HEK293 (cell line): ENCODE measurements at regions not wholly inside any gene's neighbourhood (a gene's known extent, or its start where the extent isn't known, plus 50 kb on each side); places are given as distances from the start of the nearest gene placed in this dataset.

Source experiments
- SETDB1 ChIP-seq: IDR thresholded peaks from one replicate; pipeline ENCODE4 v1.6.1; 2017; ENCODE audit warnings: mild to moderate bottlenecking, low read length, moderate library complexity, mixed read lengths; ENCODE audit not compliant: insufficient read length
- ZNF416 ChIP-seq: fragments of 450-650 bp; formaldehyde crosslinking; IDR thresholded peaks from 2 replicates; pipeline ENCODE4 v1.5.1; 2016; ENCODE audit warnings: missing biosample characterization, missing genetic modification characterization
- TF ChIP-seq, protein P1 (sequence below): fragments of 450-650 bp; formaldehyde crosslinking; IDR thresholded peaks from 2 replicates; pipeline ENCODE4 v1.5.1; 2016; ENCODE audit warnings: missing biosample characterization, missing genetic modification characterization
- TF ChIP-seq, protein P2 (sequence below): fragments of 450-650 bp; formaldehyde crosslinking; optimal IDR thresholded peaks from 2 replicates; pipeline ENCODE3; 2016; ENCODE audit warnings: missing biosample characterization, mild to moderate bottlenecking, missing genetic modification characterization

DNA sequence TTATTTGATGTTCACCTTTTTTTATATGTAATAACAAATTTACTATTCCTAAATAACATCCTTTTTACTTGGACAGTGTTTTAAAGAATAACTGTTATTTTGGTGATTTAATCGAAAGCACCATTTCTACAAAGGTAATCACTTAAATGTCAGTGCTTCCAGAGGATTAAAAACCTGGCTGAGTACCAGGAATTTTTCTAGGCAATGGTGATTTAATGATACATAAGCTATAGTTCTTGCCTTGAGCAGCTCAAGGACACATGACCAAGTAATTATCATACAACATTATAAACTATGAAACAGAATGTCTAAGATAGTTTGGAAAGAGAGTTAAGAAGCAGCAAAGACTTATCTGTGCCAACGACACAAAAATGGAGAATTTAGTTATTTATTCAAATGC, 1291.9 kb upstream of the TENM3 start:
- TF ChIP-seq ZNF416 (tag by site-specific recombination): no peak
- TF ChIP-seq, protein P1, sequence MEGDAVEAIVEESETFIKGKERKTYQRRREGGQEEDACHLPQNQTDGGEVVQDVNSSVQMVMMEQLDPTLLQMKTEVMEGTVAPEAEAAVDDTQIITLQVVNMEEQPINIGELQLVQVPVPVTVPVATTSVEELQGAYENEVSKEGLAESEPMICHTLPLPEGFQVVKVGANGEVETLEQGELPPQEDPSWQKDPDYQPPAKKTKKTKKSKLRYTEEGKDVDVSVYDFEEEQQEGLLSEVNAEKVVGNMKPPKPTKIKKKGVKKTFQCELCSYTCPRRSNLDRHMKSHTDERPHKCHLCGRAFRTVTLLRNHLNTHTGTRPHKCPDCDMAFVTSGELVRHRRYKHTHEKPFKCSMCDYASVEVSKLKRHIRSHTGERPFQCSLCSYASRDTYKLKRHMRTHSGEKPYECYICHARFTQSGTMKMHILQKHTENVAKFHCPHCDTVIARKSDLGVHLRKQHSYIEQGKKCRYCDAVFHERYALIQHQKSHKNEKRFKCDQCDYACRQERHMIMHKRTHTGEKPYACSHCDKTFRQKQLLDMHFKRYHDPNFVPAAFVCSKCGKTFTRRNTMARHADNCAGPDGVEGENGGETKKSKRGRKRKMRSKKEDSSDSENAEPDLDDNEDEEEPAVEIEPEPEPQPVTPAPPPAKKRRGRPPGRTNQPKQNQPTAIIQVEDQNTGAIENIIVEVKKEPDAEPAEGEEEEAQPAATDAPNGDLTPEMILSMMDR (tag by site-specific recombination): no peak
- TF ChIP-seq, protein P2, sequence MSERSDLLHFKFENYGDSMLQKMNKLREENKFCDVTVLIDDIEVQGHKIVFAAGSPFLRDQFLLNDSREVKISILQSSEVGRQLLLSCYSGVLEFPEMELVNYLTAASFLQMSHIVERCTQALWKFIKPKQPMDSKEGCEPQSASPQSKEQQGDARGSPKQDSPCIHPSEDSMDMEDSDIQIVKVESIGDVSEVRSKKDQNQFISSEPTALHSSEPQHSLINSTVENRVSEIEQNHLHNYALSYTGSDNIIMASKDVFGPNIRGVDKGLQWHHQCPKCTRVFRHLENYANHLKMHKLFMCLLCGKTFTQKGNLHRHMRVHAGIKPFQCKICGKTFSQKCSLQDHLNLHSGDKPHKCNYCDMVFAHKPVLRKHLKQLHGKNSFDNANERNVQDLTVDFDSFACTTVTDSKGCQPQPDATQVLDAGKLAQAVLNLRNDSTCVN (tag by site-specific recombination): no peak
- no peak for TF ChIP-seq SETDB1
